MM.1S (cell line): ENCODE measurements at regions not wholly inside any gene's neighbourhood (a gene's known extent, or its start where the extent isn't known, plus 50 kb on each side); places are given as distances from the start of the nearest gene placed in this dataset.

Experiments used
- CTCF ChIP-seq: fragments of 300-600 bp; sonication (generic); IDR thresholded peaks from 2 replicates; pipeline ENCODE4 v1.5.1; 2016; ENCODE audit warnings: antibody characterized with exemption, low read length, mixed read lengths
- EZH2phosphoT487 ChIP-seq: fragments of 300-600 bp; sonication (generic); IDR thresholded peaks from 2 replicates; pipeline ENCODE4 v1.6.1; 2018; ENCODE audit warnings: antibody characterized with exemption, low read length

- TF ChIP-seq CTCF = no peak
- no peak for TF ChIP-seq EZH2phosphoT487
Measured at GRCh38 chr4:18314731-18315130, 293.2 kb upstream of the LCORL start.
